ENCODE measurements at regions not wholly inside any gene's neighbourhood (a gene's known extent, or its start where the extent isn't known, plus 50 kb on each side); places are given as distances from the start of the nearest gene placed in this dataset.

DNA sequence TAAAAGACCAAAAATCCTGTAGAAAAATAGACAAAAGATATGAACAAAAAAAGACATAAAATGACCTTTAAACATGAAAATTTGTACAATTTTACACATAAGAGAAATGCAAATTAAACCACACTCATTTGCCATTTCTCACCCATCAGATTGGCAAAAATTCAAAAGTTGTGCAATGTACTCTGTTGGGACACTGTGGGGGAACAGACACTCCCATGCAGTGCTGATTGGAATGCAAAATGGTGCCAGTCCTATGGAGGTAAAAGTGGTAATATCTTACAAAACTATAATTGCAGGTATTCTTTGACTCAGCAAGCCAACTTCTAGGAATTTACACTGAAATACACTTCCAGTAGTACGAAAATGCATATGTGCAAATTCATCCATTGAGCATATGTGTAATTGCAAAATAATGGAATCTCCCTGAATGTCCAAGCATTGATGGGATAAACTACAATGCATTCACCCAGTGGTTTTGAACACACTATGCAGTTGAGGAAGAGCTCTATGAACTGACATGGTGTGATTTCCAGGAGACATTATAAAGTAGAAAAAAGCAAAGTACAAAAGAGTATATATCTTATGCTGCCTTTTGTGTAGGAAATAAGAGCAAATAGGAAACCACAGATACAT, 201.8 kb upstream of the ZNF521 start:
- H3K9me3 ChIP-seq (ENCODE audit: control insufficient read depth, insufficient read depth, low read length), result no peaks in the 10 kb centered on the region
- no peak overlapping the region for H3K4me2 ChIP-seq (ENCODE audit: low read depth, low read length)
- no peak overlapping the region for H3K27ac ChIP-seq (ENCODE audit: insufficient read depth, low read length)
- H3K4me3 ChIP-seq (ENCODE audit: insufficient read depth, low read depth, low read length), result no peak overlapping the region
- no peak overlapping the region for H2BK120ac ChIP-seq (ENCODE audit: low read depth, low read length)
- H3K23ac ChIP-seq (ENCODE audit: low read depth, low read length), result no peak overlapping the region
- no peaks in the 10 kb centered on the region for H3K36me3 ChIP-seq (ENCODE audit: control insufficient read depth, insufficient read depth, low read length)
- no peak overlapping the region for H2BK5ac ChIP-seq (ENCODE audit: low read depth, low read length, poor library complexity, severe bottlenecking)
- H3K4ac ChIP-seq (ENCODE audit: low read depth, low read length), result no peak overlapping the region
- no peak for ATAC-seq (ENCODE audit: low read depth)
- ChIA-PET POLR2A (ENCODE audit: unreplicated experiment) (no interaction called here), CTCF (no interaction called here)
- no peak overlapping the region for H4K8ac ChIP-seq (ENCODE audit: low read depth in 2 of 2, low read length in 2 of 2)
- no peak for TF ChIP-seq NFE2L2 (IDR thresholded peaks at IDR 0.05; ENCODE audit: low read depth, low read length)
- no peak for TF ChIP-seq RCOR1 (IDR thresholded peaks at IDR 0.05; ENCODE audit: insufficient replicate concordance, low read length)
- TF ChIP-seq CEBPB (IDR thresholded peaks at IDR 0.05; ENCODE audit: low read depth, low read length), result 0 out of 2 replicates have a peak, but pooled peaks have one; percentile 14
- BruUV-seq (replicated peaks), result no TSS peak
- H3K56ac ChIP-seq (ENCODE audit: extremely low read depth, insufficient read depth, low read length), result no peak overlapping the region
- no peaks in the 10 kb centered on the region for H4K20me1 ChIP-seq (ENCODE audit: insufficient read depth, low read length)
- no peak overlapping the region for H3K14ac ChIP-seq (replicated peaks; ENCODE audit: low read depth, low read length)
- DNase-seq, result no peak
- dilution Hi-C loops (cut with HindIII; ENCODE audit: low sequenced_read_pairs, unreplicated experiment), result no loop called here
- H3K27me3 ChIP-seq (ENCODE audit: control insufficient read depth, insufficient read depth, low read length), result no peaks in the 10 kb centered on the region; the same call in 1 of the 2 replicates
- no peak overlapping the region for H3K9ac ChIP-seq (ENCODE audit: low read depth, low read length)
- intact Hi-C loops (cut with micrococcal nuclease), result no loop called here
- H2BK20ac ChIP-seq (ENCODE audit: low read depth, low read length), result no peak overlapping the region
- no peak overlapping the region for H3K18ac ChIP-seq (ENCODE audit: low read depth, low read length)
- no peak overlapping the region for H2AFZ ChIP-seq (replicated peaks; ENCODE audit: low read length, poor library complexity)
- H4K91ac ChIP-seq (ENCODE audit: insufficient read depth, low read depth, low read length), result no peak overlapping the region
- no peaks in the 10 kb centered on the region for H3K79me1 ChIP-seq (ENCODE audit: low read depth in 1 of 2, low read length in 2 of 2)
- no peak overlapping the region for H4K5ac ChIP-seq (ENCODE audit: low read depth, low read length)
- no peaks in the 10 kb centered on the region for H3K4me1 ChIP-seq (ENCODE audit: control insufficient read depth, insufficient read depth, low read length)
- in situ Hi-C loops (cut with MboI; ENCODE audit: low sequenced_read_pairs), result loop anchor here (25.0 kb wide), 1 partner anchor 284 kb away; no protein-coding TSS in a partner anchor
- WGBS, 2 experiments (ENCODE audit: extremely low coverage in 2 of 2, insufficient read length in 1 of 2), result no CpG with 5 or more reads among the region's 1 CpG
- no peak overlapping the region for H2AK9ac ChIP-seq (replicated peaks; ENCODE audit: low read depth, low read length, poor library complexity)
- H3K9me1 ChIP-seq (ENCODE audit: insufficient read depth, low read length), result no peaks in the 10 kb centered on the region
- H2BK15ac ChIP-seq (ENCODE audit: low read depth, low read length), result no peak overlapping the region
- H2AK5ac ChIP-seq (ENCODE audit: low read depth, low read length), result no peak overlapping the region

All from IMR-90 (cell line).